ENCODE measurements at regions not wholly inside any gene's neighbourhood (a gene's known extent, or its start where the extent isn't known, plus 50 kb on each side); places are given as distances from the start of the nearest gene placed in this dataset.
"Not testable (repeated sequence)": the region's sequence is repeated elsewhere in the genome, so short reads cannot be mapped to it uniquely, and the experiment has no call there.

GRCh38 chr1:149338698-149339097 is 136.1 kb upstream of the NBPF19 start:
- FAIRE-seq; DNase-seq (ENCODE audit: insufficient read length, low spot score): not testable (repeated sequence)

- DNase-seq (ENCODE audit: insufficient read length, low spot score); FAIRE-seq: not testable (repeated sequence)
Observed at GRCh38 chr1:149349448-149349847, 125.4 kb upstream of the NBPF19 start.

- peak; percentile 15 for FAIRE-seq
- DNase-seq (ENCODE audit: insufficient read length, low spot score), result not testable (repeated sequence)
Observed at GRCh38 chr1:149352205-149352604, 122.6 kb upstream of the NBPF19 start.

GRCh38 chr1:149354579-149354978 is 120.3 kb upstream of the NBPF19 start:
- not testable (repeated sequence) for FAIRE-seq; DNase-seq (ENCODE audit: insufficient read length, low spot score)

GRCh38 chr1:149355748-149356147 is 119.1 kb upstream of the NBPF19 start:
- not testable (repeated sequence) for DNase-seq (ENCODE audit: insufficient read length, low spot score); FAIRE-seq

- not testable (repeated sequence) for DNase-seq (ENCODE audit: insufficient read length, low spot score)
- FAIRE-seq, result peak; percentile 97
Observed at GRCh38 chr1:149356152-149356551, 118.7 kb upstream of the NBPF19 start.

- DNase-seq (ENCODE audit: insufficient read length, low spot score); FAIRE-seq: not testable (repeated sequence)
Observed at GRCh38 chr1:149360351-149360750, 114.5 kb upstream of the NBPF19 start.

GRCh38 chr1:149361310-149361709 is 113.5 kb upstream of the NBPF19 start:
- not testable (repeated sequence) for DNase-seq (ENCODE audit: insufficient read length, low spot score); FAIRE-seq

- DNase-seq (ENCODE audit: insufficient read length, low spot score); FAIRE-seq: not testable (repeated sequence)
Observed at GRCh38 chr1:149364188-149364981, 110.5 kb upstream of the NBPF19 start.

GRCh38 chr1:149366402-149366801 is 108.4 kb upstream of the NBPF19 start:
- not testable (repeated sequence) for DNase-seq (ENCODE audit: insufficient read length, low spot score); FAIRE-seq

- DNase-seq (ENCODE audit: insufficient read length, low spot score), result not testable (repeated sequence)
Observed at GRCh38 chr1:149367472-149368044, 107.3 kb upstream of the NBPF19 start.

GRCh38 chr1:149368337-149368736 is 106.5 kb upstream of the NBPF19 start:
- not testable (repeated sequence) for FAIRE-seq; DNase-seq (ENCODE audit: insufficient read length, low spot score)

More at GRCh38 chr1:149367472-149368044, 107.3 kb upstream of the NBPF19 start:
- not testable (repeated sequence) for FAIRE-seq

GRCh38 chr1:149369081-149369480 is 105.8 kb upstream of the NBPF19 start:
- not testable (repeated sequence) for DNase-seq (ENCODE audit: insufficient read length, low spot score); FAIRE-seq

GRCh38 chr1:149371955-149372354 is 102.9 kb upstream of the NBPF19 start:
- not testable (repeated sequence) for DNase-seq (ENCODE audit: insufficient read length, low spot score); FAIRE-seq

- not testable (repeated sequence) for DNase-seq (ENCODE audit: insufficient read length, low spot score); FAIRE-seq
Observed at GRCh38 chr1:149378462-149378861, 96.4 kb upstream of the NBPF19 start.

Measured in H54 (cell line).